ENCODE measurements at regions not wholly inside any gene's neighbourhood (a gene's known extent, or its start where the extent isn't known, plus 50 kb on each side); places are given as distances from the start of the nearest gene placed in this dataset.
"Not testable (repeated sequence)": the region's sequence is repeated elsewhere in the genome, so short reads cannot be mapped to it uniquely, and the experiment has no call there.

GRCh38 chr10:30765022-30765615 is 135.6 kb upstream of the LYZL2 start:
- DNase-seq (ENCODE audit: low read depth, low spot score), result no peak

- no peak for DNase-seq (ENCODE audit: low read depth, low spot score)
Measured at GRCh38 chr10:30763918-30764317, 134.4 kb upstream of the LYZL2 start.

GRCh38 chr10:30762620-30763019 is 133.1 kb upstream of the LYZL2 start:
- no peak for DNase-seq (ENCODE audit: low read depth, low spot score)

- DNase-seq (ENCODE audit: low read depth, low spot score), result no peak
Measured at GRCh38 chr10:30759423-30759822, 129.9 kb upstream of the LYZL2 start.

- no peak for DNase-seq (ENCODE audit: low read depth, low spot score)
Measured at GRCh38 chr10:30758338-30758737, 128.8 kb upstream of the LYZL2 start.

- no peak for DNase-seq (ENCODE audit: low read depth, low spot score)
Measured at GRCh38 chr10:30756896-30757295, 127.3 kb upstream of the LYZL2 start.

GRCh38 chr10:30756151-30756550 is 126.6 kb upstream of the LYZL2 start:
- DNase-seq (ENCODE audit: low read depth, low spot score), result no peak

GRCh38 chr10:30755441-30755953 is 125.9 kb upstream of the LYZL2 start:
- DNase-seq (ENCODE audit: low read depth, low spot score), result no peak

- DNase-seq (ENCODE audit: low read depth, low spot score), result no peak
Measured at GRCh38 chr10:30752481-30752881, 122.9 kb upstream of the LYZL2 start.

- peak; percentile 17 for DNase-seq (ENCODE audit: low read depth, low spot score)
Measured at GRCh38 chr10:30751678-30752331, 122.3 kb upstream of the LYZL2 start.

- DNase-seq (ENCODE audit: low read depth, low spot score), result no peak
Measured at GRCh38 chr10:30750971-30751677, 121.6 kb upstream of the LYZL2 start.

GRCh38 chr10:30749385-30749784 is 119.8 kb upstream of the LYZL2 start:
- no peak for DNase-seq (ENCODE audit: low read depth, low spot score)

GRCh38 chr10:30748152-30748973 is 118.8 kb upstream of the LYZL2 start:
- DNase-seq (ENCODE audit: low read depth, low spot score), result no peak

- no peak for DNase-seq (ENCODE audit: low read depth, low spot score)
Measured at GRCh38 chr10:30747633-30748032, 118.1 kb upstream of the LYZL2 start.

- no peak for DNase-seq (ENCODE audit: low read depth, low spot score)
Measured at GRCh38 chr10:30745953-30746352, 116.4 kb upstream of the LYZL2 start.

GRCh38 chr10:30744106-30744505 is 114.6 kb upstream of the LYZL2 start:
- no peak for DNase-seq (ENCODE audit: low read depth, low spot score)

GRCh38 chr10:30743586-30743985 is 114.0 kb upstream of the LYZL2 start:
- no peak for DNase-seq (ENCODE audit: low read depth, low spot score)

- no peak for DNase-seq (ENCODE audit: low read depth, low spot score)
Measured at GRCh38 chr10:30742471-30742870, 112.9 kb upstream of the LYZL2 start.

GRCh38 chr10:30740774-30741173 is 111.2 kb upstream of the LYZL2 start:
- DNase-seq (ENCODE audit: low read depth, low spot score), result not testable (repeated sequence)

GRCh38 chr10:30738416-30738815 is 108.9 kb upstream of the LYZL2 start:
- no peak for DNase-seq (ENCODE audit: low read depth, low spot score)

- no peak for DNase-seq (ENCODE audit: low read depth, low spot score)
Measured at GRCh38 chr10:30737931-30738391, 108.4 kb upstream of the LYZL2 start.
